GM12874 (cell line): ENCODE measurements at regions not wholly inside any gene's neighbourhood (a gene's known extent, or its start where the extent isn't known, plus 50 kb on each side); places are given as distances from the start of the nearest gene placed in this dataset.

ENCODE experiments used
- TF ChIP-seq, protein P1 (sequence below): IDR thresholded peaks from 2 replicates; pipeline ENCODE4 v1.5.1; 2011; ENCODE audit warnings: low read depth, mild to moderate bottlenecking, control low read depth, low read length, moderate library complexity; ENCODE audit not compliant: insufficient read depth

DNA sequence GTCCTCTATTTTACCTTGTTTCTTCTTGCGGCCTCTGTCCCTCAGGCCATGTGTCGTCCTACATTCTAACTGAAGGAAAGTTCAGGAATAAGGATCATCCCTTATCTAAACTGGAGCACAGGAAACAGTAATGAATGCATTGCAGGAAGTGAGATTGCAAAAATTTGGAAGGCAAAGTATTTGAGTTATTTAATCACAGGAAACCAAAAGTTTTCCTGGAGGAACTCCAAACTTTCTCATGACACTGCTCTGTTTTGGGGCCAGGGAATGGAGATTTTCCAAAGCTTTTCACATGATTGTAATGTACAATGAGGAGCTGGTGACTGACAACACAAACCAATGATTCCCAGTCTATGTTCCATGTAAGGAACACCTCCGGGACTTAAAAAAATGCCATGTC, 57.8 kb upstream of the PLSCR4 start:
- TF ChIP-seq, protein P1, sequence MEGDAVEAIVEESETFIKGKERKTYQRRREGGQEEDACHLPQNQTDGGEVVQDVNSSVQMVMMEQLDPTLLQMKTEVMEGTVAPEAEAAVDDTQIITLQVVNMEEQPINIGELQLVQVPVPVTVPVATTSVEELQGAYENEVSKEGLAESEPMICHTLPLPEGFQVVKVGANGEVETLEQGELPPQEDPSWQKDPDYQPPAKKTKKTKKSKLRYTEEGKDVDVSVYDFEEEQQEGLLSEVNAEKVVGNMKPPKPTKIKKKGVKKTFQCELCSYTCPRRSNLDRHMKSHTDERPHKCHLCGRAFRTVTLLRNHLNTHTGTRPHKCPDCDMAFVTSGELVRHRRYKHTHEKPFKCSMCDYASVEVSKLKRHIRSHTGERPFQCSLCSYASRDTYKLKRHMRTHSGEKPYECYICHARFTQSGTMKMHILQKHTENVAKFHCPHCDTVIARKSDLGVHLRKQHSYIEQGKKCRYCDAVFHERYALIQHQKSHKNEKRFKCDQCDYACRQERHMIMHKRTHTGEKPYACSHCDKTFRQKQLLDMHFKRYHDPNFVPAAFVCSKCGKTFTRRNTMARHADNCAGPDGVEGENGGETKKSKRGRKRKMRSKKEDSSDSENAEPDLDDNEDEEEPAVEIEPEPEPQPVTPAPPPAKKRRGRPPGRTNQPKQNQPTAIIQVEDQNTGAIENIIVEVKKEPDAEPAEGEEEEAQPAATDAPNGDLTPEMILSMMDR, result no peak

DNA sequence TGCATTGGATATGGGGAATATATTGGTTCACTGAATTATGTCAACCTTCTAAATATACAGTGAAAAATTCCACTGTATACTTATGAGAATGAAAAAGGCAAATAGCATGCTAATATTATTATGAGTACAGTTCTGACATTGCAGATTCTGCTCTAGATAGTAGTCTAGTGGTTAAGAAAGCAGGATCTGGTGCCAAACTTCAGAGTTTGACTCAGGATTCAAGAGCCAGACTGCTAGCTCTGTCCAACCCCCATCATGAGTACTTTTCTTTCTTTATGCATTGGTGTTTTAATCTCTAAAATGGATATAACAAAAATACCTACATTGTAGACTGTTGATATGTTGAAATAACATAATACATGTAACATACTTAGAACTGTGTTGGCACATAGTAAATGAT, 57.3 kb upstream of the PLSCR4 start:
- TF ChIP-seq, protein P1, result no peak

DNA sequence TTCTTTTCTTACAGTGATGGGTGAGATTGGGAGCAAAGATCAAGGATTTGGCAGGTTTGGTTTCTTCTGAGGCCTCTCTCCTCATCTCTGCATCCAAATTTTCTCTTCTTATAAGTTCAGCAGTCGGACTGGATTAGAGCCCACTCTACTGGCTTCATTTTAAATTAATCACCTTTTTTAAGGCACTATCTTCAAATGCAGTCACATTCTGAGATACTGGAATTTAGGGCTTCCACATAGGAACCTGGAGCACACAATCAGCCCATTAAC, 56.5 kb upstream of the PLSCR4 start:
- TF ChIP-seq, protein P1, result no peak

DNA sequence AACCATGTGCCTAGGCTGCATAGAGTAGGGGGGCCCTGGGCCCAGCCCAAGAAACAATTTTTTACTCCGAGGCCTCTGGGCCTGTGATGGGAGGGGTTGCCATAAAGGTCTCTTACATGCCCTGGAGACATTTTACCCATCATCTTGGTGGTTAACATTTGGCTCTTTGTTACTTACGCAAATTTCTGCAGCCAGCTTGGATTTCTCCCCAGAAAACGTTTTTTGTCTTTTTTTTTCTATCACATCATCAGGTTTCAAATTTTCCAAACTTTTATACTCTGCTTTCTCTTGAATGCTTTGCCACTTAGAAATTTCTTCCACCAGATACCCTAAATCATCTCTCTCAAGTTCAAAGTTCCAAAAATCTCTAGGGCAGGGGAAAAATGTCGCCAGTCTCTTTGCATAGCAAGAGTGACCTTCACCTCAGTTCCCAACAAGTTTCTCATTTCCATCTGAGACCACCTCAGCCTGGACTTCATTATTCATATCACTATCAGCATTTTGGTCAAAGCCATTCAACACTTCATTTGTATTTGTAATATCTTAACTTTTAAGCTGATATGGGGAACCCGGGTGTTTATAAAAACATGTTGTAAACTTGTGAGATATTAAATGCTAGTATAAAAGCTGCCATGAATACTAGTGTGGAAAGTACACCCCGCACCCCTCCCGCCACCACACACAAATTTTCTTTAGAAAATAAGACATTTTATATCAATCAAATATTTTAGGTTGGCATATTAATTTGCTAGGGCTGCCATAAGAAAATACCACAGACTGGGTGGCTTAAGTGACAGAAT, 56.0 kb upstream of the PLSCR4 start:
- TF ChIP-seq, protein P1, result no peak

DNA sequence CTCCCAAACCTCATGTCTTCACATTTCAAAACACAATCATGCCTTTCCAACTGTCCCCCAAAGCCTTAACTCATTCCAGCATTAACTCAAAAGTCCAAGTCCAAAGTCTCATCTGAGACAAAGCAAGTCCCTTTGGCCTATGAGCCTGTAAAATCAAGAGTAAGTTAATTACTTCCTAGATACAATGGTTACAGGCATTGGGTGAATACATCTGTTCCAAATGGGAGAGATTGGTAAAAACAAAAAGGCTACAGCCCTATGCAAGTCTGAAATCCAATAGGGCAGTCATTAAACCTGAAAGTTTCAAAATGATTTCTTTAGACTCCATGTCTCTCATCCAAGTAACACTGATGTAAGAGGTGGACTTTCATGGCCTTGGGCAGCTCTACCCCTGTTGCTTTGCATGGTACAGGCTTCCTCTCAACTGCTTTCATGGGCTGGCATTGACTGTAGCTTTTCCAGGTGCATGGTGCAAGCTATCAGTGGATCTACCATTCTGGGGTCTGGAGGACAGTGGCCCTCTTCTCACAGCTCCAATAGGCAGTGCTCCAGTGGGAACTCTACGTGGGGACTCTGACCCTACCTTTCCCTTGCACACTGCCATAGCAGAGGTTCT, 55.0 kb upstream of the PLSCR4 start:
- TF ChIP-seq, protein P1, result no peak

DNA sequence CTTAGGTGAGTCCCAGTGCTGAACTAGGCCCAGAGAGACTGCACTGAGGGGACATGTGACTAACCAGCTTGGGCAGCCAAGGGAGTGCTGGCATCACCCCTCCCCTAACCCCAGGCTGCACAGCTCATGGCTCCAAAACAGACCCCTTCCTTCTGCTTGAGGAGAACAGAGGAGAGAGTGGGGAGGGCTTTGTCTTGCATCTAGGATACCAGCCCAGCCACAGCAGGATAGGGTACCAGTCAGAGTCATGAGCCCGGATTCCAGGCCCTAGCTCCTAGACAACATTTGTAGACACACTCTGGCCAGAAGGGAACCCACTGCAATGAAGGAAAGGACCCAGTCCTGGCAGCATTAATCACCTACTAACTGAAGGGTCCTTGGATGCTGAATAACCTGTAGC, 49.9 kb upstream of the PLSCR4 start:
- TF ChIP-seq, protein P1, result no peak
